IPS-18a (cell line): ENCODE measurements at regions not wholly inside any gene's neighbourhood (a gene's known extent, or its start where the extent isn't known, plus 50 kb on each side); places are given as distances from the start of the nearest gene placed in this dataset.

Experiments used
- H3K27ac ChIP-seq: one replicate; pipeline ENCODE4 v1.5.1; 2013; ENCODE audit warnings: low read length
- H3K27me3 ChIP-seq: one replicate; pipeline ENCODE4 v1.6.1; 2013; ENCODE audit warnings: mild to moderate bottlenecking, low read length; ENCODE audit not compliant: control insufficient read depth, insufficient read depth
- H3K36me3 ChIP-seq: one replicate; pipeline ENCODE4 v1.6.1; 2013; ENCODE audit warnings: low read depth, low read length; ENCODE audit not compliant: control insufficient read depth
- H3K4me1 ChIP-seq: one replicate; pipeline ENCODE4 v1.6.1; 2013; ENCODE audit warnings: low read depth, low read length; ENCODE audit not compliant: control insufficient read depth
- H3K4me3 ChIP-seq: one replicate; pipeline ENCODE4 v1.5.1; 2013; ENCODE audit warnings: low read length
- H3K9ac ChIP-seq: one replicate; pipeline ENCODE4 v1.6.1; 2013; ENCODE audit warnings: mild to moderate bottlenecking, low read length, moderate library complexity
- H3K9me3 ChIP-seq: one replicate; pipeline ENCODE4 v1.6.1; 2013; ENCODE audit warnings: low read depth, low read length; ENCODE audit not compliant: control insufficient read depth

GRCh38 chr3:30974071-30974470 is 79.6 kb upstream of the GADL1 start:
- H3K27me3 ChIP-seq = no peaks in the 10 kb centered on the region
- no peak overlapping the region for H3K9ac ChIP-seq
- H3K4me3 ChIP-seq = no peak overlapping the region
- no peak overlapping the region for H3K27ac ChIP-seq
- no peaks in the 10 kb centered on the region for H3K36me3 ChIP-seq
- H3K9me3 ChIP-seq = no peaks in the 10 kb centered on the region
- H3K4me1 ChIP-seq = peaks cover 6% of the 10 kb centered on the region

GRCh38 chr3:30977592-30977991 is 83.1 kb upstream of the GADL1 start:
- H3K9me3 ChIP-seq = no peaks in the 10 kb centered on the region
- peaks cover 4% of the 10 kb centered on the region for H3K4me1 ChIP-seq
- no peak overlapping the region for H3K9ac ChIP-seq
- H3K4me3 ChIP-seq = no peak overlapping the region
- H3K27ac ChIP-seq = no peak overlapping the region
- no peaks in the 10 kb centered on the region for H3K36me3 ChIP-seq
- no peaks in the 10 kb centered on the region for H3K27me3 ChIP-seq

- H3K36me3 ChIP-seq = no peaks in the 10 kb centered on the region
- H3K4me1 ChIP-seq = no peaks in the 10 kb centered on the region
- H3K4me3 ChIP-seq = no peak overlapping the region
- no peak overlapping the region for H3K27ac ChIP-seq
- H3K9ac ChIP-seq = no peak overlapping the region
- H3K27me3 ChIP-seq = no peaks in the 10 kb centered on the region
- H3K9me3 ChIP-seq = no peaks in the 10 kb centered on the region
These were observed 86.5 kb upstream of the GADL1 start for GRCh38 chr3:30980993-30981392.

- Histone ChIP-seq H3K4me3 (no peak overlapping the region), H3K9me3 (no peaks in the 10 kb centered on the region), H3K9ac (no peak overlapping the region), H3K36me3 (no peaks in the 10 kb centered on the region), H3K27ac (no peak overlapping the region), H3K27me3 (no peaks in the 10 kb centered on the region), H3K4me1 (no peaks in the 10 kb centered on the region)
These were observed 88.1 kb upstream of the GADL1 start for GRCh38 chr3:30982416-30983075.

GRCh38 chr3:30984855-30985749 is 90.6 kb upstream of the GADL1 start:
- H3K4me3 ChIP-seq = no peak overlapping the region
- no peaks in the 10 kb centered on the region for H3K36me3 ChIP-seq
- H3K27me3 ChIP-seq = no peaks in the 10 kb centered on the region
- no peaks in the 10 kb centered on the region for H3K9me3 ChIP-seq
- H3K27ac ChIP-seq = no peak overlapping the region
- no peak overlapping the region for H3K9ac ChIP-seq
- H3K4me1 ChIP-seq = no peaks in the 10 kb centered on the region

GRCh38 chr3:30986551-30986950 is 92.1 kb upstream of the GADL1 start:
- Histone ChIP-seq H3K9ac (no peak overlapping the region), H3K9me3 (no peaks in the 10 kb centered on the region), H3K27me3 (no peaks in the 10 kb centered on the region), H3K27ac (no peak overlapping the region), H3K4me3 (no peak overlapping the region), H3K36me3 (no peaks in the 10 kb centered on the region), H3K4me1 (no peaks in the 10 kb centered on the region)

GRCh38 chr3:30988769-30989168 is 94.3 kb upstream of the GADL1 start:
- no peaks in the 10 kb centered on the region for H3K27me3 ChIP-seq
- no peak overlapping the region for H3K4me3 ChIP-seq
- no peaks in the 10 kb centered on the region for H3K4me1 ChIP-seq
- no peaks in the 10 kb centered on the region for H3K9me3 ChIP-seq
- no peak overlapping the region for H3K9ac ChIP-seq
- no peak overlapping the region for H3K27ac ChIP-seq
- H3K36me3 ChIP-seq = no peaks in the 10 kb centered on the region

GRCh38 chr3:30989276-30990030 is 95.0 kb upstream of the GADL1 start:
- H3K27ac ChIP-seq = no peak overlapping the region
- H3K9me3 ChIP-seq = no peaks in the 10 kb centered on the region
- H3K4me1 ChIP-seq = no peaks in the 10 kb centered on the region
- H3K9ac ChIP-seq = no peak overlapping the region
- no peak overlapping the region for H3K4me3 ChIP-seq
- no peaks in the 10 kb centered on the region for H3K36me3 ChIP-seq
- H3K27me3 ChIP-seq = no peaks in the 10 kb centered on the region

- Histone ChIP-seq H3K27ac (no peak overlapping the region), H3K9ac (no peak overlapping the region), H3K4me3 (no peak overlapping the region), H3K36me3 (no peaks in the 10 kb centered on the region), H3K27me3 (no peaks in the 10 kb centered on the region), H3K9me3 (no peaks in the 10 kb centered on the region), H3K4me1 (peaks cover 14% of the 10 kb centered on the region)
These were observed 102.0 kb upstream of the GADL1 start for GRCh38 chr3:30996467-30996866.

GRCh38 chr3:31002730-31003129 is 108.3 kb upstream of the GADL1 start:
- Histone ChIP-seq H3K4me3 (no peak overlapping the region), H3K4me1 (no peaks in the 10 kb centered on the region), H3K36me3 (no peaks in the 10 kb centered on the region), H3K27ac (no peak overlapping the region), H3K9ac (no peak overlapping the region), H3K27me3 (peaks cover 18% of the 10 kb centered on the region), H3K9me3 (no peaks in the 10 kb centered on the region)

GRCh38 chr3:31004025-31004678 is 109.7 kb upstream of the GADL1 start:
- Histone ChIP-seq H3K36me3 (no peaks in the 10 kb centered on the region), H3K27me3 (peaks cover 32% of the 10 kb centered on the region), H3K4me1 (peaks cover 5% of the 10 kb centered on the region), H3K9ac (no peak overlapping the region), H3K27ac (no peak overlapping the region), H3K4me3 (no peak overlapping the region), H3K9me3 (no peaks in the 10 kb centered on the region)
